ENCODE measurements at regions not wholly inside any gene's neighbourhood (a gene's known extent, or its start where the extent isn't known, plus 50 kb on each side); places are given as distances from the start of the nearest gene placed in this dataset.

DNA sequence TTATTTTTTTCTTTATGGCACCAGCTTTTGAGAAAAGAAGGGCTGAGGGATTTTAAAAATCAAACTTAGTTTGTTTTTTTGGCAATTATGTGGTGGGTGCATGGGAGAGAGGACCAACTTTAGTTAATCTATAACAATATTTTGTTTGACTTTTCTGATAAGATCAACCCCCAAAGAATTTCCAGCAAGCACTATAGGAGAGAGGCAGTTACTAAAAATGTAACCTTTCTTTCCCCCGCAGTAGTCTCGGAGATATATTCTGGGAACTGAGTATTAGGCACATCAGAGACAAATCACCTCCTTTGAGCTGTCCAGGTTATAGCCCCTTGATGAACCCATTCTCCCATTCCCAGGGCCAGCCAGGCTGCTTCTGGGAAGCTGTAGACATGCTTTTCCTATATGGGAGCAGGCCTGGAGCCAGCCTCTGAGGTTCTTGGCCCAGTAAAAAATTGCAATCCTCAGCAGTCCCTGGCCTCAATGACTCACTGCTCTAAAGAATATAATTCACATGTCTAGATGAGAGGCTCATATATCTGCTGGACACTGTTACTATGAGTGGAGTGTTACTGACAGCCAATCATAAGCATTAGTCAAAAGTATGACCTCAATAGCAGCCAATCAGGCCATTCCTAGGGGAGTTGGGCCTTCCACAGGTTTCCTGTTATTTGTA, 138.3 kb upstream of the AGBL1 start:
- no peak for DNase-seq (ENCODE audit: low read depth)

DNA sequence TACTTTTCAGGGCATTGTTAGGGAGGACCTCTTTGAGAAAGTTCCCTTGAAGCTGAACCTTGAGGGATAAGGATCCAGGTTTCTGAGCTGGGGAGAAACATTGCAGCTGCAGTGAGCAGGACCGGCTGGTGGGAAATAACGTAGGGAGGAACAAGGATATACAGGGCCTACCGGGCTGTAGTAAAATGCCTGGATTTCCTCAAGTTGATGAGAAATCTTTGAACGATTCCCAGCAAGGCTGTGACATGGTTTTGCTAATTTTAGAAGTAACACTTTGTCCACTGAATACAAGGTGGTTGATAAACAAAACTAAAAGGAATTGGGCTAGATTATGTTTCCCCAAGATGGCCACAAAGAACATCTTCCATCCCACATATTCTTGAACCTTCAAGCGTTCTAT, 137.0 kb upstream of the AGBL1 start:
- DNase-seq (ENCODE audit: low read depth) = no peak

DNA sequence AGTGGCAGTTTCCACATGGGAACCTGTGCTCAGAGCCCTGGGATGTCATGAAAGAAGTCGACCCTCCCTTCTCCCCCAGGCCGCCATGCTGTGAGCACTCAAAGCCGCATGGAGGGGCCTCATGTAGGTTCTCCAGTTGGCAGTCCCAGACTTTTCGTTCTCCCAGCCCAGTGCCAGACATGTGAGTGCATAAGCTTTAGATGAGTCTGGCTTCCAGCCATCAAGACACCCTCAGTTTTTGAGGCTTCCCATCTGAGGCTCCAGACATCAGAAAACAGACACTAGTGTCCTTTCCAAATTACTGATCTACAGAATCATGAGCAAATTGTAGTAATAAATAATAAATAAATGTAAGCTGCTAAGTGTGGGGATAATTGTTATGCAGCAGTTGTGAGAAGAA, 136.5 kb upstream of the AGBL1 start:
- DNase-seq (ENCODE audit: low read depth) = no peak

DNA sequence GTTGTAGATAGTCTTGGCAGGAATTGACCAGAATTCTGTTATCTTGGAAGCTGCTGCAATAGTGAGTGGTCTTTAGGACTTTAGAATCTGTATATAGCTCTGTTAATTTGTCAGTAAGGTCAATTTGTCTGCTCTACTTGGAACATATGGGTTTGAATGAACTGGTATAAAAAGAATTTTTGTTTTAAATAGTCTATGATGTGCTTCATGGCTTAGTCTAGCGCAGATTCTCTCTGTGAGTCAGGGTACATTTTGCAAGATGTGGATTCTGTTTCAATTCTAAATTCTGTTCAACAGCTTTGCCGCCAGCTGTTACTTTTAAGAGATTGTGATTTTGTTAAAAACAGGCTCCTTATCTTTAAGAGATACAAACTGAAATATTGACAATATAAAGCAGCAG, 135.9 kb upstream of the AGBL1 start:
- no peak for DNase-seq (ENCODE audit: low read depth)

DNA sequence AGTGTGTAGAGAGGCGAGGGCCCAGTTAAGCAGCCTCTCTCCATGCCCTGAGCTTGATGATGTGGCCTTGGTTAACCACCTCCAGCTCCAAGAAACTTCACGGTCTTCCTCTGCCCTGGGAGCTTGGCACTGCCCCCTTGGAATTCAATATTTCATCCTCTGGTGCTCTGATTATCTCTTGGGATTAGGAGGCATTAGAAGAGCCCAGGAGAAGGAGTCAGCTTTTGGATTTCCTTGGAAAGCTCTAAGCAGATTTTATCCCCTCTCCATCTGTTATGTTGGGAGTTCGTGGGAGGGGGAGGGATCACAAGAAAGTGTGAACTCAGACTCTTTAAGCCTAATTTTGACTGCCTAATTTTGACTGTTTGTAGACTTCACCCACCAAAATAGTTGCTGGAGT, 132.7 kb upstream of the AGBL1 start:
- no peak for DNase-seq (ENCODE audit: low read depth)

DNA sequence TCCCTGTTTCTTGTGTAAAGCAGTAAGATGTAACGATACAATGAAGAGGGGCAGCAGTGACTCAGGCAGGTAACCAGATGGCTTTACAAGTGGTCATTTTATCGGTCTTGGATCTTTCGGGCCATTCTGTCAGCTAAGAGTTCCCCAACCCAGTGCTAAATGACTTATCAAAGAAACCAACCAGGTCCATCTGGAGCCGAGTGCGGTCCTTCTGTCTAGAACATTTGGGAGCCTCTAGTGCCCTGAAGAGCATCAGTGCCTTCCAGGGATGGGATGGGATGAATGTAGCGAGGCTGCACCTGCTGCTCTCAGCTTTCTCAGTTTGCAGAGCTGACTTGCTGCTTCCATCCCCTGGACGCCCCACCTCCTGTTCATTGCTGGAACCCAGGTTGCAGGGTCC, 131.7 kb upstream of the AGBL1 start:
- DNase-seq (ENCODE audit: low read depth) = no peak

DNA sequence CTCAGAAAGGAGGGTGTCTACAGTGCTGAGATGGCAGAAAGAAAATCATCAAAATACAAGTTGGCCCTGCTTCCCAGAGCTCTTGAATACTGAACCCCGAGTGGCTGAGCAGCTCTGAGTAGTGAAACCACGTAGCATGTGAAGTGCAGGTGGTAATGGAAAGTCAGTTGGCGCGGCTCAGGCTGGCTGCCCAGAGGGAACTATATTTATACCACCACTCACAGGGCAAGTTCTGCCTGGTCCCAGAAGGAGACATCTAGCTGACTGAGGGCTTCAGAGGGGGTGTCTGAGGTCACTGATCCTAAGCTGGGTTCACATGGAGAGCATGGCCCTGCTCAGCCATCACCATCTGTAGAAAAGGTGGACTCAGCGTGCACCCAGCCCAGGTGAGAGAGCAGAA, 129.6 kb upstream of the AGBL1 start:
- DNase-seq (ENCODE audit: low read depth) = no peak

DNA sequence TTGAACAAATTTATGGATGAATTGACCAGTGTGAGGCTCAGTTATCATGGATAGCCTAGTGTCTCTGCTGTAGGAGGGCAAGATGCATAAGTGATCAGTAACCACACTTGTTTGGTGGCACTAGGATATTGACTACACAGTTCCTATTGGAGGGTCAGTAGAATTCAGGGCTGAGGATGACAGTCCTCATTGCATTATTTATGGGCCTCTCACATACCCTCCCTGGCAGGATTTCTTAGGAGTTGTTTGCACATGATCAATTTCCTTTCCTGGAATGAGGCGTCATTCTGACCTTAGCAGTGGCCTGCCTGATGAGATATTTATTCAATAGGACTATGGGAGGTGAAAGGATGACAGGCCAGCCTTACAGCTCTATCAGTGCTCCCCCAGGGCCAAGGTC, 125.1 kb upstream of the AGBL1 start:
- no peak for DNase-seq (ENCODE audit: low read depth)

DNA sequence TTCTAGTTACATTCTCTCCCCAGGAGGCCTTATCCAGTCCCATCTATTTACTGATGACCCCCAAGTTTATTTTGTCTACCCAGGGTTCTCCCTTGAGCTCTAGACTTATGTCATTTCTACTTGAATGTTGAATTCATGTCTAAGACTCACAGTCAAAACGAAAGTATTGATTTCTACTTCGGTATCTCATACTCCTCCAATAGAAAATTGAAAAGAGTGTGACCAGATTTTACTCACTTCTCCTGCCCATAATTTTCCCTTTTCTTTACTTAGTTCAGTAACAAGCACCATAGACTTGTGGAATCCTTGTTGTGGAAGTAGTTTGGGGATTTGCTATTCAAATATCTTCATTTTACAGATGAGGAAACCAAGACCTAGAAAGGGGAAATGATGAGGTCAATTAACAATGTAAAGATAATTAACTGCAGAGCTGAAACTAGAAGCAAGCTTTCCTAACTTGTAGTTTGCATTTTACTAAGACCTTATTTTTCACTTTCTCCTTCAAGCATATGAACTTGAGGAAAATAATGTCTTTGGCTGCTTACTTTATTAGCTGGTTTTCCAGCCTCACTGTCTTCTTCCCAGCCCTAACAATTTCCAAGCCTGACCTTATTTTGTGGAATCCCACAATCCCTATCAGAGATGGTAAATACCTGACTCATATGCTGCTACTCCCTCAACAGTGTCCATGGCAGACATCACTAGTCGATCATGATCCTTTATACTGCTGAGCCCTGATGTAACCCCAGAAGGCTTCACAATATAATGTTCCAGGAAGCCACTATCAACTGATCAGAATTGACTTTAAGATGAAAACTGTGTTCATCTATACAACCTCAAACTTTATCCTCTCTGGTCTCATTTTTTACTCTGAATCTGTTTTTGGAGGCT, 123.9 kb upstream of the AGBL1 start:
- no peak for DNase-seq (ENCODE audit: low read depth)

DNA sequence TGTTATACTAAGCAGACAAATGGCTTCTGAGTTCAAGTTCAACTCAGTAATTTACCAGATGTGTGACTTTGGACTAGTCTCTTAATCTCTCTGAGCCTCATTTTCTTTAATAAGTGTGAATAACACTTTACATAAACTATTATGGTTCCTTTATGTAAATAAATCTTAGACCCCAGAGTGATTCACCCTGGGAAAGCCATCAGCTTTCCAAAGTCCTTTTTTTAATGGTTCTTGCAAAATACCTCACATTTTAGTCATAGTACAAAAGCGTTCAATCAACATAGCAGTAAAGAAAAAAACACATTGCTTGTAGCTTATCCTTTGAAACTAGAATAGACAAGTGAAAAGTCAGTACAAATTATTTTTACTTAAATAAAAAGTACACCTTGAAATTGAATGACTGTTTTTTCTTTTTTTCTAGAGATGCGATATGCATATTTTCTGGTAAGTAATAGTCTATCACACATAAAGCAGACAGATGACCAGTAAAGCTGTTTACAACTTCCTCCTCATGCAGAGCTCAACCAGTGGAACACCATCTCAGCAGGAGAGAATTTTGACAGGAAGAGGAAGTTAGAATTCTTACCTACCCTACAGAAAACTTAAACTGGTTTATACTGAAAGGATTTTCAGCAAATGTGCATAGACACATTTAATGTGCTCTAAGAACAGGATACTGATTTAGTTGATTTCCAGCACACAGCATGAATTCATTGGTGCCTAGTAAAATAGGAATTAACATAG, 123.0 kb upstream of the AGBL1 start:
- DNase-seq (ENCODE audit: low read depth) = no peak

DNA sequence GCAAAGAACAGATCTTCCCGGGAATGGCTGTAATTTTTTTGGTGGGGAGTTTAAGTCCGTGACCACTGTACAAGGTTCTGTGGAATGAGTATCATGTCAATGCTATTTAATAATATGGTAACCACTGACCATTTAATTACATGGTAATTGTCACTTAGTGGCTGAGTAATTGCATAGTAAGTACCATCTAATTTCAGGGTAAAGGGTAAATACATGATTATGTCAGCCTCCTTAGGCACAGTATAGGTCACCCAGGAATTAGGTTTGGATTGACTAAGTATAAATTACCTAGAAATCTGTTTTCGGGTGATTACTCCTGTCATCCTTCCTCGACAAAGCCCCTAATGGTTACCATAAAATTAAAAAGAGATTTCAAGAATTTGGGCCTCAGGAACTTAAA, 120.1 kb upstream of the AGBL1 start:
- DNase-seq (ENCODE audit: low read depth) = no peak

DNA sequence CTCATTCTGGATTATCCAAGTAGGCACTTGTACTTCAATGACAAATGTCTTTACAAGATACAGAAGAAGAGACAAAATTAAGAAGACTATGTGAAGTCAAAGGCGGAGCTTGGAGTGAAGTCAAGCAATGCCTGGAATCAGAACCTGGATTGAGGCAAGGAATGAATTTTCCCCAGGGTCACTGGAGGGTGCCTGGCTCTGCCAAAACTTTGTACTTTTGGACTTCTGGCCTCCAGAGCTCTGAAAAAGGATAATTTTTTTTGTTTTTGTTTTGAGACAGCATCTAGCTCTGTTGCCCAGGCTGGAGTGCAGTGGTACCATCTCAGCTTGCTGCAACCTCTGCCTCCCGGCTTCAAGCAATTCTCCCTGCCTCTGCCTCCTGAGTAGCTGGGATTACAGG, 119.3 kb upstream of the AGBL1 start:
- no peak for DNase-seq (ENCODE audit: low read depth)

DNA sequence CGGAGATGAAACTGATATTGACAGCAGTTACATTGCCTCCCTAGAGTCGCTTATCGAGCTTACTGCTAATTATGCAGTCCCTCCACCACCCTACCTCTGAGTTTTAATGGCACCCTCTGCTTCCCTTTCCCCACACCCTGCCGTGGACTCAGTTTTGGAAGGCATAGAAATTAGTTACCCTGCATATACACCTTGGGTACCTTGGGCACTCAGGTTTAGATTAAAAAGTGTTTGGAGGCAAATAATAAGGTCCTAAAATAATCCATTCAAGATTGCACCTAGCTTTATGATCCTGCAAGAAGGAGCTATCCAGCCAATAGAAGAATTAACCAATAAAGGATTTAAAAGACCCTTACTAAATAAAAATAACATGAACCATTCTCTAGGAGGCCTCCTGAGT, 117.8 kb upstream of the AGBL1 start:
- no peak for DNase-seq (ENCODE audit: low read depth)

DNA sequence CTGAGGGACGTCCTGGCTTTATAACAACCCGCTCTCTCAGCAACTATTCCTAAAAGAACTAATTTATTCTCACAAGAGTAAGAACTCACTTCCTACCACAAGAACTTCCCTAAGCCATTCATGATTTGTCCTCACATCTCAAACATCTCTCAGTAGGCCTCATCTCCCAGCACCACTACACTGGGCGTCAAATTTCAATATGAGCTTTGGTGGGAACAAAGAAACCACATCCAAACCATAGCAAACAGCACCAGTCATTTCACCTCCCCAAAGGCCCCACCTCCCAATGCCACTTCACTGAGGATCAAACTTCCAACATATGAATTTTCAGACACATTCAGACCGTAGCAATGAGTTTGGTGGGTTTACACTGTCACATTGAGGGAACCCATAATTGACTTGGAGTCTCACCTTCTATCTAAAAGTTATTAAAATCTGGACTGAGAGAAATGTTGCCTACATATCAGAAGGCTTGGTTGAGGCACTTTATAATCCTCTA, 116.4 kb upstream of the AGBL1 start:
- no peak for DNase-seq (ENCODE audit: low read depth)

DNA sequence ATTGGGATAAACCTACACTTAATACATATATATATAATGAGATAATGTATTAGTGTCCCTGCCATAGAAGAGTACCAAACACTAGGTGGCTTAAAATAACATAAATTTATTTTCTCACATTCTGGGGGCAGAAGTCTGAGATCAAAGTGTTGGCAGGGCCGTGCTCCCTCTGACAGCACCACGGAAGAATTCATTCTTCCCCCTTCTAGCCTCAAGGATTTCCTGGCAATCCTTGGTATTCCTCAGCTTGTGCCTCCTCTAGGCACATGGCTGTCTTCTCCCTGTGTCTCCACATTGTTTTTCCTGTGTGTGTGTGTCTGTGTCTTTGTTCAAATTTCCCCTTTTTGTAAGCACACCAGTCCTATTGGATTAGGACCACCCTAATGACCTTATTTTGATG, 115.2 kb upstream of the AGBL1 start:
- no peak for DNase-seq (ENCODE audit: low read depth)

DNA sequence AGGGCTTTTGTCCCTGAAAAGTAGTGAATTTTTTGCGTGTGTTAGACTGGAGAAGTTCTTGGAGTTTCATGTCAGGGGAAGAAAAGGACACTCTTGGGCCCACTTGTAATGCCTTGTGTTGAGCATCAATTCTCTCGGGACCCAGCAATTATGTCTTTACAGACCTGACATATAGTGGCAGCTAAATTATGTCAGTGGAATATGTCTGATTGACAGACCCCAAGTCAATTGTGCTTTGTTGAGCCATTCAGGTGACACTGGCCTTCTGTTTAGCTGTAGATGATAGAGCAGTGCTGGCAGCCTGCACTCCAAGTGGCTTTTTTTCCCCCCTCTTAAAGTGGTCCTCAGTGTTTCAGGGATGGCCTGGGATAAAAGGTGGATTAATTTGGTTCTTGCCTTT, 112.1 kb upstream of the AGBL1 start:
- DNase-seq (ENCODE audit: low read depth) = no peak

DNA sequence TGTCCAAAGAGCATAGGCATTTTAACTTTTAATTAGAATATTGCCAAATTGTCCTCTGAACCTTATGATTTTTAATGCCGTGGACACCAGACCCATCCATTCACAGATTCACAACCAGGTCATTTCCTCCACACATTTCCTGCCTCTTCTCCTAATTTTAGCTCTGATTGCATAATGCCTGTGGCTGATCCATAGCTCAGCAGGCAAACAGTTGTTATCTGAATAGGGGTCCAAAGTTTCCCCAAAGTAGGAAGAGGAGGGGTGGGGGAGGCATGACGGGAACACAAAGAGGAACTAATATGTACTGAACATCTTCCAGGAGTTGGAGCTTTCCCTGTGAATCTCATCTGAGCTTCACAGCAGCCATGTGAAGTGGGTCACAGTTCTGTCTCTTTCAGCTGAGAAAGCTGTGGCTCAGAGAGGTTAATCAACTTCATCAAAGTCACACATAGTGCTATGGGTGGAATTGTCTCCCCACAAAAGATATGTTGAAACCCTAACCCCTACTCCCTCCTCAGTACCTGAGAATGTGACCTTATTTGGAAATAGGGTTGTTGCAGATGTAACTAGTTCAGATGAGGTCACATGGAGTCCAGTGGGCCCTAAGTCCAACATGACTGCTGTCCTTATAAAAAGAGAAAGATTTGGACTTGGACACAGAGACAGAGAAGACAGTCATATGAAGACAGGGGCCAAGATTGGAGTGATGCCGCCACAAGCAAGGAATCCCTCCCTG, 106.7 kb upstream of the AGBL1 start:
- DNase-seq (ENCODE audit: low read depth) = no peak

DNA sequence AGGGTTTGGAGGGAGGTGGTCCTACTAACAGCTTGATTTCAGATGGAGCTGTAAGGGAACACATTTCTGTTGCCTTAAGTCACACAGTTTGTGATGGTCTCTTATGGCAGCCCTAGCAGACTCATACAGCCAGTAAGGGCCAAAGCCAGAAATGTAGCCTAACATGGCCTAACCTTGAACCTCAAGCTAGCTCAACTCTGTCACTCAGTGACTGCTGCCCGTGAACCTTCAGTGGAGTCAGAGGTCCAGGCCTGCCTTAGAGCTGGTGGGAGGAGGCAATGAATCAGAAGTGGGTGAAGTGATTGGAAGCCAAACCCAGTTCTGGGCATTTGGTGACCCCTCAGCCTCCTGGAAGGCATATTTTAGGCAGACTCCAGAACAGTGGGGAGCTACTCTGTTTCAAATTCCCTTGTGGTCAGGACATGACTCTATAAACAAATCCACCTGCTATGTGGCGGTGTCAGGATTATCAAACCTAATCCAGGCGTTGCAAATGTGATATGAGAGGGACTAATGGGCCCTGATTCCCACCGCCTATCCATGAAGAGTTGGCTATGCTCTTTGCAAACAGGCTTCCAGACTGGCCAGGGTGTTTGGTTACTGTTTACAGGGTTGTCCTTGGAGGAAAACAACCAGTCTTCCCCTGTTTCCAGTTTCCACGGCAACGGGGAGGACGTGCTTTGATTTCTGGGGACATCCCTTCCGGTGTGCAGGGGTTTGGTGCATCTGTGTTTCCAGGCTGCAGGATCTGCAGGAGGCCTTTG, 105.9 kb upstream of the AGBL1 start:
- DNase-seq (ENCODE audit: low read depth) = no peak

DNA sequence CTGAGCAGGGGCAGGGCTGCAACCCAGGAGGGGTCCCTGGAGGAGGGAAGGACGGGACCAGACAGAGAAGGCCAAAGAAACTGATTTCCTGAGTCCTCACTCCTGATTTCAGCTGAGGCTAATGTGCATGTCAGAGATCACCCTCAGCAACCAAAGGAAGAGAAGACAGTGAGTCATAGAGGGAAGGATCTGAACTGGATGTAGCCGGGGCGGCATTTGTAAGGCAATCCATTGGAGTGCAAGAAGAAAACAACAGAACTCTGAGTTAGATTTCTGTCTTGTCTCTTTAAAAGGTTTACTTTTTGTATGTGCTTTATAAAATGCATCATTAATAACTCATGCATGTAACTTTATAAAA, 105.3 kb upstream of the AGBL1 start:
- no peak for DNase-seq (ENCODE audit: low read depth)

DNA sequence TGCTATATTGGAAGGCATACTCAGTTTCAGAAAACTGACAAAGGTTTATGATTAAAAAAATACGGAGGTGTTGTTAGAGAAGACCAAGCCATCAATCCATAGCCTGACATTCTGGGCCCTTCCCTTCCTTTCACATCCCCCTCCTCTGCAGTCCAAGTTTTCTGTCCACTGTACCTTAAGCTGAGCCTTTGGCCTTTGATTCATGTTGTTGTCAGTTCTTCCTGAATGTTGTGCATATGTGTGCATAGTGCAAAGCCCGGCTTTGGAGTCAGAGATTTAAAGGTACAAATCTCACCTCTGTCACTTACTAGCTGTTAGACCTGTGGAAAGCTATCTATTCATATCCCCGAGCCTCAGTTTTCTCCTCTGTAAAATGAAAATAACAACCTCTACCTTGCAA, 104.9 kb upstream of the AGBL1 start:
- no peak for DNase-seq (ENCODE audit: low read depth)

DNA sequence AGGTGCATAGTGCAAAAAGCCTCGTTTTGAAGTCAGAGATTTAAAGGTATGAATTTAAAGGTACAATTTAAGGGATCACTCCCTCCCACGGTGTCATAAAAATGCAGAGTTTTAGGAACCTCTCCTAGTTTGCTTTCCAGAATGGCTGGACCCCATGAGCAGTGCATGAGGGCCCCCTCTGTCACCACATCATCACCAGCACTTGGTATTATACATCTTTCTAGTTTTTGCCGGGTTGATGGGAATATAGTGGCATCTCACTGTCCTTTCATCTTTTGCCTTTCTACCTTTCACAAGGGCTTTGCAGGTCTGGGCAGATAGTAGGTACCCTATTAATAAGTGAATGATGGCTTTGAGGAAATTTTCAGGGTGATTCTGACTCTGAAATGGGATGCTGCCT, 103.6 kb upstream of the AGBL1 start:
- no peak for DNase-seq (ENCODE audit: low read depth)

All from renal cortical epithelial cell (primary cell).